ENCODE measurements at regions not wholly inside any gene's neighbourhood (a gene's known extent, or its start where the extent isn't known, plus 50 kb on each side); places are given as distances from the start of the nearest gene placed in this dataset.

GRCh38 chrX:143306991-143307937 is 210.0 kb downstream of the SPANXN3 start:
- Mint-ChIP-seq H3K9me3 (peaks cover 24% of the 10 kb centered on the region), H3K36me3 (ENCODE audit: low read depth) (no peaks in the 10 kb centered on the region), H3K4me1 (peaks cover 5% of the 10 kb centered on the region), H3K27ac (no peak overlapping the region), H3K4me3 (no peak overlapping the region), H3K27me3 (ENCODE audit: low read depth, poor library complexity) (peaks cover 4% of the 10 kb centered on the region)
- DNase-seq = no peak
- TF ChIP-seq, protein P1, sequence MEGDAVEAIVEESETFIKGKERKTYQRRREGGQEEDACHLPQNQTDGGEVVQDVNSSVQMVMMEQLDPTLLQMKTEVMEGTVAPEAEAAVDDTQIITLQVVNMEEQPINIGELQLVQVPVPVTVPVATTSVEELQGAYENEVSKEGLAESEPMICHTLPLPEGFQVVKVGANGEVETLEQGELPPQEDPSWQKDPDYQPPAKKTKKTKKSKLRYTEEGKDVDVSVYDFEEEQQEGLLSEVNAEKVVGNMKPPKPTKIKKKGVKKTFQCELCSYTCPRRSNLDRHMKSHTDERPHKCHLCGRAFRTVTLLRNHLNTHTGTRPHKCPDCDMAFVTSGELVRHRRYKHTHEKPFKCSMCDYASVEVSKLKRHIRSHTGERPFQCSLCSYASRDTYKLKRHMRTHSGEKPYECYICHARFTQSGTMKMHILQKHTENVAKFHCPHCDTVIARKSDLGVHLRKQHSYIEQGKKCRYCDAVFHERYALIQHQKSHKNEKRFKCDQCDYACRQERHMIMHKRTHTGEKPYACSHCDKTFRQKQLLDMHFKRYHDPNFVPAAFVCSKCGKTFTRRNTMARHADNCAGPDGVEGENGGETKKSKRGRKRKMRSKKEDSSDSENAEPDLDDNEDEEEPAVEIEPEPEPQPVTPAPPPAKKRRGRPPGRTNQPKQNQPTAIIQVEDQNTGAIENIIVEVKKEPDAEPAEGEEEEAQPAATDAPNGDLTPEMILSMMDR (IDR thresholded peaks at IDR 0.05) = no peak

- no peak overlapping the region for H3K27ac Mint-ChIP-seq
- H3K27me3 Mint-ChIP-seq (ENCODE audit: low read depth, poor library complexity) = peaks cover 4% of the 10 kb centered on the region
- peaks cover 36% of the 10 kb centered on the region for H3K9me3 Mint-ChIP-seq
- TF ChIP-seq, protein P1 (IDR thresholded peaks at IDR 0.05) = no peak
- no peak overlapping the region for H3K4me3 Mint-ChIP-seq
- H3K4me1 Mint-ChIP-seq = peaks cover 5% of the 10 kb centered on the region
- no peaks in the 10 kb centered on the region for H3K36me3 Mint-ChIP-seq (ENCODE audit: low read depth)
- DNase-seq = no peak
These were observed 212.8 kb downstream of the SPANXN3 start for GRCh38 chrX:143304518-143304917.

GRCh38 chrX:143304025-143304424 is 213.2 kb downstream of the SPANXN3 start:
- H3K9me3 Mint-ChIP-seq = peaks cover 36% of the 10 kb centered on the region
- H3K36me3 Mint-ChIP-seq (ENCODE audit: low read depth) = no peaks in the 10 kb centered on the region
- TF ChIP-seq, protein P1 (IDR thresholded peaks at IDR 0.05) = no peak
- H3K4me1 Mint-ChIP-seq = peaks cover 5% of the 10 kb centered on the region
- H3K4me3 Mint-ChIP-seq = no peak overlapping the region
- peaks cover 4% of the 10 kb centered on the region for H3K27me3 Mint-ChIP-seq (ENCODE audit: low read depth, poor library complexity)
- no peak overlapping the region for H3K27ac Mint-ChIP-seq
- DNase-seq = no peak

- Mint-ChIP-seq H3K27me3 (ENCODE audit: low read depth, poor library complexity) (peaks cover 4% of the 10 kb centered on the region), H3K4me1 (no peaks in the 10 kb centered on the region), H3K36me3 (ENCODE audit: low read depth) (no peaks in the 10 kb centered on the region), H3K4me3 (no peak overlapping the region), H3K27ac (no peak overlapping the region), H3K9me3 (peaks cover 37% of the 10 kb centered on the region)
- DNase-seq = no peak
- TF ChIP-seq, protein P1 (IDR thresholded peaks at IDR 0.05) = no peak
These were observed 218.5 kb downstream of the SPANXN3 start for GRCh38 chrX:143298663-143299241.

GRCh38 chrX:143296521-143296920 is 220.8 kb downstream of the SPANXN3 start:
- H3K27me3 Mint-ChIP-seq (ENCODE audit: low read depth, poor library complexity) = no peaks in the 10 kb centered on the region
- H3K36me3 Mint-ChIP-seq (ENCODE audit: low read depth) = no peaks in the 10 kb centered on the region
- H3K4me1 Mint-ChIP-seq = no peaks in the 10 kb centered on the region
- DNase-seq = no peak
- TF ChIP-seq, protein P1 (IDR thresholded peaks at IDR 0.05) = no peak
- peaks cover 35% of the 10 kb centered on the region for H3K9me3 Mint-ChIP-seq
- no peak overlapping the region for H3K4me3 Mint-ChIP-seq
- H3K27ac Mint-ChIP-seq = peak overlapping the region; percentile 21

Data from nephron progenitor cell (in vitro differentiated cells).